ENCODE measurements at regions not wholly inside any gene's neighbourhood (a gene's known extent, or its start where the extent isn't known, plus 50 kb on each side); places are given as distances from the start of the nearest gene placed in this dataset.

DNA sequence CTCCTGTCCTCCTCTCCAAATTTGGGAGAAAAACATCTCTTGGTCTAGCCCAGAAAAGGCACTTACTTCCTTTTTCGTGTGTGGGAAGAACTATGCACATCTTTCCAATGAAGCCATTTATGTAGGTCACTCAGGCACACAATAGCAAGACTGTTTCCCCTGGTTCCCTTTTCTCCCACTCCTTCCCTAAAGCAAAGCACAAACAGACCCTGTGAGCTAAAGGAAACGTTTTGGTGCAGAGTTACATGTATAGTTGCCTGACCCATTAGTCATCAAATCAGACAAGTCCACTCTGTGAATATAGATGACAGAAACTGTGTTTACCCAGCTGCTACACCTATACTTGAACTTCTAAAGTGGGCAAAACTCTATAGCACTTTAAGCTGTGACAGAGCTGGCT, 474.6 kb downstream of the COL12A1 start:
- ATAC-seq (no peak), FAIRE-seq (no peak), DNase-seq (ENCODE audit: extremely low read depth in 1 of 4, low spot score in 3 of 4) (no peak)
- 0% methylated on average over 2 of the region's 2 CpGs for WGBS (ENCODE audit: insufficient coverage, low coverage, missing lambda C conversion rate)
- Histone ChIP-seq H2AFZ (ENCODE audit: low read depth, low read length) (no peak overlapping the region), H4K20me1 (replicated peaks; ENCODE audit: control insufficient read depth, insufficient read depth, low read length) (no peaks in the 10 kb centered on the region), H3K9me1 (ENCODE audit: control insufficient read depth, insufficient read depth, low read length) (no peaks in the 10 kb centered on the region), H3K4me1 (replicated peaks in 1 of 2; ENCODE audit: control insufficient read depth in 2 of 2, insufficient read depth in 2 of 2, low read length in 2 of 2) (no peaks in the 10 kb centered on the region), H3K27me3 (ENCODE audit: control insufficient read depth in 2 of 2, insufficient read depth in 2 of 2, low read length in 2 of 2) (no peaks in the 10 kb centered on the region), H3K4me2 (ENCODE audit: insufficient read depth, low read length) (no peak overlapping the region), H3K9me3 (replicated peaks; ENCODE audit: control insufficient read depth, insufficient read depth, low read depth, low read length) (no peaks in the 10 kb centered on the region; the same call in 1 of the 2 replicates), H3K36me3 (ENCODE audit: control insufficient read depth, insufficient read depth, low read length) (no peaks in the 10 kb centered on the region), H3K4me3 (no peak overlapping the region), H3K79me2 (ENCODE audit: control insufficient read depth, insufficient read depth, low read length) (no peaks in the 10 kb centered on the region), H3K9ac (ENCODE audit: insufficient read depth in 1 of 2, low read depth in 2 of 2, low read length in 2 of 2) (no peak overlapping the region), H3K27ac (ENCODE audit: extremely low read depth, low read depth, low read length) (no peak overlapping the region)
- POLR2A ChIA-PET, result no interaction called here
- TF ChIP-seq ZNF3 (CRISPR knock-in tag; IDR thresholded peaks at IDR 0.05) (no peak), HDAC3 (IDR thresholded peaks at IDR 0.05; ENCODE audit: borderline replicate concordance, partially characterized antibody) (no peak), MAZ (CRISPR knock-in tag; conservative IDR thresholded peaks at IDR 0.05 in 1 of 2, IDR thresholded peaks at IDR 0.05 in 1 of 2) (no peak), ZNF232 (CRISPR knock-in tag; IDR thresholded peaks at IDR 0.05) (no peak), ZC3H8 (IDR thresholded peaks at IDR 0.05) (no peak), SRSF9 (IDR thresholded peaks at IDR 0.05; ENCODE audit: borderline replicate concordance, low read depth, low read length) (no peak), MCM3 (IDR thresholded peaks at IDR 0.05) (no peak), TOE1 (IDR thresholded peaks at IDR 0.05; ENCODE audit: borderline replicate concordance) (no peak), TOE1 (CRISPR knock-in tag; IDR thresholded peaks at IDR 0.05; ENCODE audit: borderline replicate concordance, low read depth) (no peak), RHOXF2B (CRISPR knock-in tag; conservative IDR thresholded peaks at IDR 0.05) (no peak), ZNF23 (CRISPR knock-in tag; IDR thresholded peaks at IDR 0.05) (no peak), CREM (IDR thresholded peaks at IDR 0.05; ENCODE audit: low read depth) (no peak), SETDB1 (IDR thresholded peaks at IDR 0.05; ENCODE audit: low read length) (no peak)
- TF ChIP-seq, protein P1, sequence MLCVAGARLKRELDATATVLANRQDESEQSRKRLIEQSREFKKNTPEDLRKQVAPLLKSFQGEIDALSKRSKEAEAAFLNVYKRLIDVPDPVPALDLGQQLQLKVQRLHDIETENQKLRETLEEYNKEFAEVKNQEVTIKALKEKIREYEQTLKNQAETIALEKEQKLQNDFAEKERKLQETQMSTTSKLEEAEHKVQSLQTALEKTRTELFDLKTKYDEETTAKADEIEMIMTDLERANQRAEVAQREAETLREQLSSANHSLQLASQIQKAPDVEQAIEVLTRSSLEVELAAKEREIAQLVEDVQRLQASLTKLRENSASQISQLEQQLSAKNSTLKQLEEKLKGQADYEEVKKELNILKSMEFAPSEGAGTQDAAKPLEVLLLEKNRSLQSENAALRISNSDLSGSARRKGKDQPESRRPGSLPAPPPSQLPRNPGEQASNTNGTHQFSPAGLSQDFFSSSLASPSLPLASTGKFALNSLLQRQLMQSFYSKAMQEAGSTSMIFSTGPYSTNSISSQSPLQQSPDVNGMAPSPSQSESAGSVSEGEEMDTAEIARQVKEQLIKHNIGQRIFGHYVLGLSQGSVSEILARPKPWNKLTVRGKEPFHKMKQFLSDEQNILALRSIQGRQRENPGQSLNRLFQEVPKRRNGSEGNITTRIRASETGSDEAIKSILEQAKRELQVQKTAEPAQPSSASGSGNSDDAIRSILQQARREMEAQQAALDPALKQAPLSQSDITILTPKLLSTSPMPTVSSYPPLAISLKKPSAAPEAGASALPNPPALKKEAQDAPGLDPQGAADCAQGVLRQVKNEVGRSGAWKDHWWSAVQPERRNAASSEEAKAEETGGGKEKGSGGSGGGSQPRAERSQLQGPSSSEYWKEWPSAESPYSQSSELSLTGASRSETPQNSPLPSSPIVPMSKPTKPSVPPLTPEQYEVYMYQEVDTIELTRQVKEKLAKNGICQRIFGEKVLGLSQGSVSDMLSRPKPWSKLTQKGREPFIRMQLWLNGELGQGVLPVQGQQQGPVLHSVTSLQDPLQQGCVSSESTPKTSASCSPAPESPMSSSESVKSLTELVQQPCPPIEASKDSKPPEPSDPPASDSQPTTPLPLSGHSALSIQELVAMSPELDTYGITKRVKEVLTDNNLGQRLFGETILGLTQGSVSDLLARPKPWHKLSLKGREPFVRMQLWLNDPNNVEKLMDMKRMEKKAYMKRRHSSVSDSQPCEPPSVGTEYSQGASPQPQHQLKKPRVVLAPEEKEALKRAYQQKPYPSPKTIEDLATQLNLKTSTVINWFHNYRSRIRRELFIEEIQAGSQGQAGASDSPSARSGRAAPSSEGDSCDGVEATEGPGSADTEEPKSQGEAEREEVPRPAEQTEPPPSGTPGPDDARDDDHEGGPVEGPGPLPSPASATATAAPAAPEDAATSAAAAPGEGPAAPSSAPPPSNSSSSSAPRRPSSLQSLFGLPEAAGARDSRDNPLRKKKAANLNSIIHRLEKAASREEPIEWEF (CRISPR knock-in tag; IDR thresholded peaks at IDR 0.05), result no peak
- BruUV-seq (replicated peaks), result no TSS peak
- CTCF ChIA-PET (ENCODE audit: low intra/inter-chr PET ratio), result no interaction called here
- intact Hi-C loops (cut with micrococcal nuclease), result no loop called here
- in situ Hi-C loops (cut with MboI), result no loop called here

All from K562 (cell line).